Fibroblast of pulmonary artery (primary cell): ENCODE measurements at regions not wholly inside any gene's neighbourhood (a gene's known extent, or its start where the extent isn't known, plus 50 kb on each side); places are given as distances from the start of the nearest gene placed in this dataset.

Source experiments
- DNase-seq: peaks from one replicate; pipeline ENCODE4 v3.0.0-alpha.2; 2010; ENCODE audit warnings: low read depth
- H3K4me3 ChIP-seq: replicated peaks from 2 replicates; pipeline ENCODE4 v1.5.1; 2011; ENCODE audit warnings: low read depth, mild to moderate bottlenecking, control low read depth, low read length, moderate library complexity
- CTCF ChIP-seq: IDR thresholded peaks from 2 replicates; pipeline ENCODE4 v1.5.1; 2011; ENCODE audit warnings: mild to moderate bottlenecking, control low read depth, low read length, inconsistent platforms; ENCODE audit errors: missing control alignments

- no peak for DNase-seq
- no peak overlapping the region for H3K4me3 ChIP-seq
- no peak for TF ChIP-seq CTCF
Observed at GRCh38 chrX:43108828-43109227, 330.9 kb upstream of the PPP1R2C start.

- no peak overlapping the region for H3K4me3 ChIP-seq
- peak; percentile 6 for TF ChIP-seq CTCF
- DNase-seq: peak; percentile 6
Observed at GRCh38 chrX:43121637-43122036, 343.7 kb upstream of the PPP1R2C start.

- no peak overlapping the region for H3K4me3 ChIP-seq
- TF ChIP-seq CTCF: no peak
- DNase-seq: no peak
Observed at GRCh38 chrX:43139645-43140044, 361.7 kb upstream of the PPP1R2C start.

- DNase-seq: no peak
- no peak for TF ChIP-seq CTCF
- H3K4me3 ChIP-seq: no peak overlapping the region
Observed at GRCh38 chrX:43140582-43140981, 362.6 kb upstream of the PPP1R2C start.

GRCh38 chrX:43141885-43142284 lies 363.9 kb upstream of the PPP1R2C start:
- DNase-seq: no peak
- TF ChIP-seq CTCF: no peak
- no peak overlapping the region for H3K4me3 ChIP-seq

- no peak overlapping the region for H3K4me3 ChIP-seq
- no peak for DNase-seq
- TF ChIP-seq CTCF: no peak
Observed at GRCh38 chrX:43148305-43148704, 370.3 kb upstream of the PPP1R2C start.

GRCh38 chrX:43165343-43165920 lies 387.5 kb upstream of the PPP1R2C start:
- TF ChIP-seq CTCF: no peak
- DNase-seq: no peak

More at GRCh38 chrX:43165343-43165920, 387.5 kb upstream of the PPP1R2C start:
- H3K4me3 ChIP-seq: no peak overlapping the region
